Right lung (tissue), 2 donors: ENCODE measurements at regions not wholly inside any gene's neighbourhood (a gene's known extent, or its start where the extent isn't known, plus 50 kb on each side); places are given as distances from the start of the nearest gene placed in this dataset.
A peak's percentile ranks its signal among the peaks of the same experiment; 100 is the strongest.

Experiments used
- DNase-seq, 2 donors: peaks; one replicate each; pipeline ENCODE4 v3.0.0-alpha.2; 2013

- no peak for DNase-seq
Observed at GRCh38 chr17:53168413-53168812, 654.3 kb upstream of the KIF2B start.

GRCh38 chr17:53166731-53167130 is 656.0 kb upstream of the KIF2B start:
- no peak for DNase-seq

- no peak for DNase-seq
Observed at GRCh38 chr17:53150101-53150698, 672.5 kb upstream of the KIF2B start.

GRCh38 chr17:53149316-53149715 is 673.4 kb upstream of the KIF2B start:
- no peak for DNase-seq

GRCh38 chr17:53148058-53148457 is 674.7 kb upstream of the KIF2B start:
- DNase-seq = no peak

GRCh38 chr17:53142890-53143289 is 679.8 kb upstream of the KIF2B start:
- no peak for DNase-seq

GRCh38 chr17:53141731-53142130 is 681.0 kb upstream of the KIF2B start:
- no peak for DNase-seq

GRCh38 chr17:53141280-53141679 is 681.4 kb upstream of the KIF2B start:
- DNase-seq = no peak

- DNase-seq = no peak
Observed at GRCh38 chr17:53137869-53138268, 684.9 kb upstream of the KIF2B start.

- no peak for DNase-seq
Observed at GRCh38 chr17:53135969-53136368, 686.8 kb upstream of the KIF2B start.

- DNase-seq = no peak
Observed at GRCh38 chr17:53134548-53134947, 688.2 kb upstream of the KIF2B start.

GRCh38 chr17:53133876-53134275 is 688.9 kb upstream of the KIF2B start:
- DNase-seq = no peak

GRCh38 chr17:53129863-53130262 is 692.9 kb upstream of the KIF2B start:
- no peak for DNase-seq

- DNase-seq = no peak
Observed at GRCh38 chr17:53127331-53127730, 695.4 kb upstream of the KIF2B start.

GRCh38 chr17:53122966-53123365 is 699.8 kb upstream of the KIF2B start:
- DNase-seq = no peak

- DNase-seq = no peak
Observed at GRCh38 chr17:53119773-53120172, 703.0 kb upstream of the KIF2B start.

GRCh38 chr17:53118948-53119347 is 703.8 kb upstream of the KIF2B start:
- no peak for DNase-seq

GRCh38 chr17:53106886-53107285 is 715.8 kb upstream of the KIF2B start:
- DNase-seq = no peak

GRCh38 chr17:53101706-53102105 is 721.0 kb upstream of the KIF2B start:
- no peak for DNase-seq

GRCh38 chr17:53100126-53100525 is 722.6 kb upstream of the KIF2B start:
- DNase-seq = peak in 1 of 2 donors; percentile 1

GRCh38 chr17:53093391-53093790 is 729.3 kb upstream of the KIF2B start:
- no peak for DNase-seq

GRCh38 chr17:53092072-53092471 is 730.7 kb upstream of the KIF2B start:
- DNase-seq = no peak

- no peak for DNase-seq
Observed at GRCh38 chr17:53090770-53091169, 732.0 kb upstream of the KIF2B start.

GRCh38 chr17:53088481-53088880 is 734.2 kb upstream of the KIF2B start:
- DNase-seq = no peak

GRCh38 chr17:53061446-53061845 is 761.3 kb upstream of the KIF2B start:
- no peak for DNase-seq
